ENCODE measurements at regions not wholly inside any gene's neighbourhood (a gene's known extent, or its start where the extent isn't known, plus 50 kb on each side); places are given as distances from the start of the nearest gene placed in this dataset.

DNA sequence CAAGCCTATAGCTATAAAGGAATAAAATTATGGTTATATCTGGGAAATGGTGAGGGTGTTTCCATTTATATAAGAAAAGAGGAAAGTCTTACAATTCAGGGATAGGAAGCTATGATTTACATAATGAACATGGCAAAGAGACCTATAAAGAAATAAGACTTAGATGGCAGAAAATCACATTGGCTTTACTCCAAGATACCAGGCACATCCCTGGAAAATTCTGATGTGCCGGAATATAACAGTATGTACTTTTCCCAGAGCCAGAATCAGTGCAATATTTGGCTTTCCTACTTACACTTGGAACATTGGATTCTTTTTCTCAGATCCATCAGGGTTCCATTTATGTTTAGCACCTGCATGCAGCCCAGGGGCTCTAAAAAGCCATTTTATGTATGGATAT is 357.8 kb downstream of the CETN3 start:
- no peak for TF ChIP-seq OSR1 (CRISPR knock-in tag; IDR thresholded peaks at IDR 0.05)
- no peak for TF ChIP-seq GLIS3 (CRISPR knock-in tag; IDR thresholded peaks at IDR 0.05)
- TF ChIP-seq, protein P1, sequence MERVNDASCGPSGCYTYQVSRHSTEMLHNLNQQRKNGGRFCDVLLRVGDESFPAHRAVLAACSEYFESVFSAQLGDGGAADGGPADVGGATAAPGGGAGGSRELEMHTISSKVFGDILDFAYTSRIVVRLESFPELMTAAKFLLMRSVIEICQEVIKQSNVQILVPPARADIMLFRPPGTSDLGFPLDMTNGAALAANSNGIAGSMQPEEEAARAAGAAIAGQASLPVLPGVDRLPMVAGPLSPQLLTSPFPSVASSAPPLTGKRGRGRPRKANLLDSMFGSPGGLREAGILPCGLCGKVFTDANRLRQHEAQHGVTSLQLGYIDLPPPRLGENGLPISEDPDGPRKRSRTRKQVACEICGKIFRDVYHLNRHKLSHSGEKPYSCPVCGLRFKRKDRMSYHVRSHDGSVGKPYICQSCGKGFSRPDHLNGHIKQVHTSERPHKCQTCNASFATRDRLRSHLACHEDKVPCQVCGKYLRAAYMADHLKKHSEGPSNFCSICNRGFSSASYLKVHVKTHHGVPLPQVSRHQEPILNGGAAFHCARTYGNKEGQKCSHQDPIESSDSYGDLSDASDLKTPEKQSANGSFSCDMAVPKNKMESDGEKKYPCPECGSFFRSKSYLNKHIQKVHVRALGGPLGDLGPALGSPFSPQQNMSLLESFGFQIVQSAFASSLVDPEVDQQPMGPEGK (CRISPR knock-in tag; IDR thresholded peaks at IDR 0.05; ENCODE audit: borderline replicate concordance): no peak
- no peak for TF ChIP-seq ZC3H10 (CRISPR knock-in tag; IDR thresholded peaks at IDR 0.05)
- TF ChIP-seq TCF4 (CRISPR knock-in tag; IDR thresholded peaks at IDR 0.05; ENCODE audit: borderline replicate concordance): no peak
- no peak for TF ChIP-seq ESRRG (CRISPR knock-in tag; IDR thresholded peaks at IDR 0.05)
- TF ChIP-seq ZNF70 (CRISPR knock-in tag; IDR thresholded peaks at IDR 0.05): no peak
- TF ChIP-seq ARNTL (CRISPR knock-in tag; IDR thresholded peaks at IDR 0.05; ENCODE audit: borderline replicate concordance, low read depth): no peak
- TF ChIP-seq PPARA (CRISPR knock-in tag; IDR thresholded peaks at IDR 0.05; ENCODE audit: borderline replicate concordance): no peak
- TF ChIP-seq, protein P2, sequence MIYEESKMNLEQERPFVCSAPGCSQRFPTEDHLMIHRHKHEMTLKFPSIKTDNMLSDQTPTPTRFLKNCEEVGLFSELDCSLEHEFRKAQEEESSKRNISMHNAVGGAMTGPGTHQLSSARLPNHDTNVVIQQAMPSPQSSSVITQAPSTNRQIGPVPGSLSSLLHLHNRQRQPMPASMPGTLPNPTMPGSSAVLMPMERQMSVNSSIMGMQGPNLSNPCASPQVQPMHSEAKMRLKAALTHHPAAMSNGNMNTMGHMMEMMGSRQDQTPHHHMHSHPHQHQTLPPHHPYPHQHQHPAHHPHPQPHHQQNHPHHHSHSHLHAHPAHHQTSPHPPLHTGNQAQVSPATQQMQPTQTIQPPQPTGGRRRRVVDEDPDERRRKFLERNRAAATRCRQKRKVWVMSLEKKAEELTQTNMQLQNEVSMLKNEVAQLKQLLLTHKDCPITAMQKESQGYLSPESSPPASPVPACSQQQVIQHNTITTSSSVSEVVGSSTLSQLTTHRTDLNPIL (CRISPR knock-in tag; IDR thresholded peaks at IDR 0.05; ENCODE audit: low read depth): no peak
- TF ChIP-seq SNAI2 (CRISPR knock-in tag; IDR thresholded peaks at IDR 0.05): no peak
- no peak for TF ChIP-seq CSDC2 (CRISPR knock-in tag; IDR thresholded peaks at IDR 0.05)
